HCT116 (cell line): ENCODE measurements at regions not wholly inside any gene's neighbourhood (a gene's known extent, or its start where the extent isn't known, plus 50 kb on each side); places are given as distances from the start of the nearest gene placed in this dataset.

ENCODE experiments used
- ATAC-seq: fragments of 200-7000 bp; cut with Tn5 transposase; 2 replicates; pipeline ENCODE4 v1.9.1; 2020; ENCODE audit warnings: mild to moderate bottlenecking, moderate library complexity
- BruUV-seq: library from RNA; stranded (reverse); fragments of 400-500 nt; replicated peaks from 2 replicates; lab custom pipeline; 2021; lab: Mats Ljungman, UMichigan
- CTCF ChIA-PET: fragments of 300-600 bp; sonication (Branson Sonifier 250); formaldehyde crosslinking; loops from one replicate; lab custom pipeline; 2021; ENCODE audit warnings: antibody characterized with exemption; lab: Charles Lee
- POLR2A ChIA-PET: fragments of 300-600, 350-600 bp; sonication (Branson Sonifier 250); formaldehyde crosslinking; loops from one replicate; lab custom pipeline; 2021; ENCODE audit warnings: antibody characterized with exemption; lab: Charles Lee
- RAD21 ChIA-PET, 2 experiments: fragments of 300-600 bp; sonication (Branson Sonifier 250); formaldehyde crosslinking; loops; one replicate each; lab custom pipeline; 2023; ENCODE audit warnings: low total read pairs in 2 of 2; ENCODE audit not compliant: uncharacterized antibody in 2 of 2, unreplicated experiment in 2 of 2, low non-redundant PET in 1 of 2; lab: Charles Lee
- DNase-seq: peaks from one replicate; pipeline ENCODE4 v3.0.0-alpha.2; 2010; ENCODE audit warnings: low read depth, low spot score
- H2AFZ ChIP-seq: fragments of 200-600 bp; shearing (Covaris generic), sonication (generic); 2 replicates; pipeline ENCODE4 v1.6.1; 2017; ENCODE audit warnings: low read depth, mixed run types, mixed read lengths, antibody characterized with exemption, low read length; ENCODE audit not compliant: poor library complexity, severe bottlenecking
- H3K27ac ChIP-seq: 2 replicates; pipeline ENCODE4 v1.5.1; 2012; ENCODE audit warnings: low read depth, low read length
- H3K27me3 ChIP-seq: fragments of 200-600 bp; sonication (generic); 2 replicates; pipeline ENCODE4 v1.6.1; 2016; ENCODE audit warnings: mixed run types, low read length, mixed read lengths; ENCODE audit not compliant: insufficient read depth
- H3K36me3 ChIP-seq, 2 experiments: fragments of 200-500 bp in 1 of 2; fragments of 200-600 bp in 1 of 2; sonication (Bioruptor generic) in 1 of 2; sonication (generic) in 1 of 2; 2 replicates each; pipeline versions ENCODE4 v1.5.1 to v1.6.1; 2014 to 2016; ENCODE audit warnings: low read length in 2 of 2, inconsistent platforms in 1 of 2, mixed read lengths in 1 of 2, mixed run types in 1 of 2; ENCODE audit not compliant: insufficient read depth in 2 of 2, control insufficient read depth in 1 of 2
- H3K4me1 ChIP-seq, 2 experiments: fragments of 200-600 bp in 1 of 2; sonication (generic) in 1 of 2; 2 replicates each; pipeline versions ENCODE4 v1.5.1 to v1.6.1; 2012 to 2017; ENCODE audit warnings: low read length in 2 of 2, inconsistent platforms in 1 of 2, mild to moderate bottlenecking in 1 of 2, mixed read lengths in 1 of 2, mixed run types in 1 of 2, moderate library complexity in 1 of 2; ENCODE audit not compliant: insufficient read depth in 2 of 2, control insufficient read depth in 1 of 2
- H3K4me2 ChIP-seq: fragments of 200-600 bp; sonication (generic); 2 replicates; pipeline ENCODE4 v1.6.1; 2017; ENCODE audit warnings: mixed run types, low read length, mixed read lengths
- H3K4me3 ChIP-seq, 2 experiments: fragments of 200-600 bp in 1 of 2; sonication (generic) in 1 of 2; replicated peaks in 1 of 2; 2 replicates each; pipeline ENCODE4 v1.5.1; 2011 to 2016; ENCODE audit warnings: low read length in 2 of 2, control low read depth in 1 of 2, low read depth in 1 of 2, mild to moderate bottlenecking in 1 of 2, mixed read lengths in 1 of 2, mixed run types in 1 of 2
- H3K79me2 ChIP-seq: fragments of 200-600 bp; sonication (generic); 2 replicates; pipeline ENCODE4 v1.6.1; 2017; ENCODE audit warnings: mild to moderate bottlenecking, mixed run types, low read length, moderate library complexity, mixed read lengths; ENCODE audit not compliant: insufficient read depth
- H3K9ac ChIP-seq: fragments of 200-600 bp; sonication (generic); 2 replicates; pipeline ENCODE4 v1.6.1; 2016; ENCODE audit warnings: low read length, mixed read lengths
- H3K9me2 ChIP-seq: fragments of 200-600 bp; sonication (generic), shearing (Covaris generic); 2 replicates; pipeline ENCODE4 v1.6.1; 2017; ENCODE audit warnings: mixed run types, mild to moderate bottlenecking, moderate library complexity; ENCODE audit not compliant: insufficient read depth
- H3K9me3 ChIP-seq, 2 experiments: fragments of 200-500 bp in 1 of 2; fragments of 200-600 bp in 1 of 2; sonication (Bioruptor generic) in 1 of 2; sonication (generic) in 1 of 2; 2 replicates each; pipeline ENCODE4 v1.6.1; 2014 to 2017; ENCODE audit warnings: low read length in 2 of 2, mixed read lengths in 2 of 2, inconsistent platforms in 1 of 2, low read depth in 1 of 2, mild to moderate bottlenecking in 1 of 2, mixed run types in 1 of 2, moderate library complexity in 1 of 2; ENCODE audit not compliant: control insufficient read depth in 1 of 2, insufficient read depth in 1 of 2
- H4K20me1 ChIP-seq: fragments of 200-600 bp; sonication (generic), shearing (Covaris generic); 2 replicates; pipeline ENCODE4 v1.6.1; 2017; ENCODE audit warnings: mixed run types, mild to moderate bottlenecking, moderate library complexity; ENCODE audit not compliant: insufficient read depth
- ATF3 ChIP-seq: IDR thresholded peaks from 2 replicates; pipeline ENCODE4 v1.6.1; 2012
- EGR1 ChIP-seq: IDR thresholded peaks from 2 replicates; pipeline ENCODE4 v1.6.1; 2012; ENCODE audit warnings: low read depth
- ELF1 ChIP-seq: IDR thresholded peaks from 2 replicates; pipeline ENCODE4 v1.6.1; 2012; ENCODE audit warnings: low read depth, borderline replicate concordance
- EZH2phosphoT487 ChIP-seq: fragments of 200-600 bp; IDR thresholded peaks from 2 replicates; pipeline ENCODE4 v1.6.1; 2018; ENCODE audit warnings: antibody characterized with exemption, borderline replicate concordance
- FOSL1 ChIP-seq: IDR thresholded peaks from 2 replicates; pipeline ENCODE4 v1.6.1; 2012; ENCODE audit warnings: low read depth
- MAX ChIP-seq: IDR thresholded peaks from 2 replicates; pipeline ENCODE4 v1.6.1; 2012
- POLR2AphosphoS5 ChIP-seq: IDR thresholded peaks from 2 replicates; pipeline ENCODE4 v1.6.1; 2011; ENCODE audit warnings: mild to moderate bottlenecking, low read depth, low read length, moderate library complexity
- RAD21 ChIP-seq: IDR thresholded peaks from 2 replicates; pipeline ENCODE4 v1.6.1; 2012; ENCODE audit warnings: low read depth, mild to moderate bottlenecking
- SIN3A ChIP-seq: IDR thresholded peaks from 2 replicates; pipeline ENCODE4 v1.6.1; 2012; ENCODE audit warnings: low read depth
- SP1 ChIP-seq: IDR thresholded peaks from 2 replicates; pipeline ENCODE4 v1.6.1; 2012; ENCODE audit warnings: low read depth
- SRF ChIP-seq: IDR thresholded peaks from 2 replicates; pipeline ENCODE4 v1.6.1; 2012; ENCODE audit warnings: low read depth
- TCF7L2 ChIP-seq: IDR thresholded peaks from 2 replicates; pipeline ENCODE4 v1.7.0; 2011; ENCODE audit warnings: borderline replicate concordance, inconsistent platforms; ENCODE audit not compliant: insufficient read depth, insufficient read length; ENCODE audit errors: extremely low read depth
- ZFX ChIP-seq: fragments of 450-650 bp; IDR thresholded peaks from 2 replicates; pipeline ENCODE4 v1.6.1; 2017
- intact Hi-C: fragments of 100-400 bp; cut with micrococcal nuclease; formaldehyde crosslinking; loops from 2 replicates; pipeline ENCODE4 v1.10.0; 2022
- TF ChIP-seq, protein P1 (sequence below), 3 experiments: fragments of 200-600 bp in 1 of 3; sonication (generic) in 1 of 3; IDR thresholded peaks in 2 of 3; conservative IDR thresholded peaks in 1 of 3; 2 replicates each; pipeline ENCODE4 v1.5.1; 2012 to 2017; ENCODE audit warnings: low read depth in 2 of 3, low read length in 2 of 3, antibody characterized with exemption in 1 of 3, borderline replicate concordance in 1 of 3, control low read depth in 1 of 3, mild to moderate bottlenecking in 1 of 3, mixed read lengths in 1 of 3, mixed run types in 1 of 3, moderate library complexity in 1 of 3; ENCODE audit not compliant: insufficient read depth in 1 of 3

GRCh38 chr4:44927399-44928380, 201.3 kb upstream of the GNPDA2 start:
- Histone ChIP-seq H3K9me3 (peaks cover 0 to 10% of the 10 kb centered on the region in 2 experiments; a peak in 1 of 4 replicates), H3K36me3 (no peaks in the 10 kb centered on the region), H3K27me3 (no peaks in the 10 kb centered on the region), H3K79me2 (no peaks in the 10 kb centered on the region), H3K9ac (no peak overlapping the region), H3K4me1 (no peaks in the 10 kb centered on the region), H2AFZ (no peak overlapping the region), H3K4me2 (no peak overlapping the region), H4K20me1 (no peaks in the 10 kb centered on the region), H3K4me3 (no peak overlapping the region), H3K27ac (no peak overlapping the region), H3K9me2 (no peaks in the 10 kb centered on the region)
- intact Hi-C loops, result no loop called here
- ChIA-PET POLR2A (no interaction called here), CTCF (no interaction called here), RAD21 (no interaction called here)
- ATAC-seq, result no peak
- peak; percentile 2 for DNase-seq
- TF ChIP-seq SIN3A (no peak), EZH2phosphoT487 (no peak), ATF3 (no peak), FOSL1 (no peak), EGR1 (no peak), RAD21 (peak; percentile 38; the same call in 1 of the 2 replicates), ZFX (no peak), SP1 (no peak), TCF7L2 (no peak), MAX (no peak), POLR2AphosphoS5 (no peak), ELF1 (no peak), SRF (no peak)
- TF ChIP-seq, protein P1, sequence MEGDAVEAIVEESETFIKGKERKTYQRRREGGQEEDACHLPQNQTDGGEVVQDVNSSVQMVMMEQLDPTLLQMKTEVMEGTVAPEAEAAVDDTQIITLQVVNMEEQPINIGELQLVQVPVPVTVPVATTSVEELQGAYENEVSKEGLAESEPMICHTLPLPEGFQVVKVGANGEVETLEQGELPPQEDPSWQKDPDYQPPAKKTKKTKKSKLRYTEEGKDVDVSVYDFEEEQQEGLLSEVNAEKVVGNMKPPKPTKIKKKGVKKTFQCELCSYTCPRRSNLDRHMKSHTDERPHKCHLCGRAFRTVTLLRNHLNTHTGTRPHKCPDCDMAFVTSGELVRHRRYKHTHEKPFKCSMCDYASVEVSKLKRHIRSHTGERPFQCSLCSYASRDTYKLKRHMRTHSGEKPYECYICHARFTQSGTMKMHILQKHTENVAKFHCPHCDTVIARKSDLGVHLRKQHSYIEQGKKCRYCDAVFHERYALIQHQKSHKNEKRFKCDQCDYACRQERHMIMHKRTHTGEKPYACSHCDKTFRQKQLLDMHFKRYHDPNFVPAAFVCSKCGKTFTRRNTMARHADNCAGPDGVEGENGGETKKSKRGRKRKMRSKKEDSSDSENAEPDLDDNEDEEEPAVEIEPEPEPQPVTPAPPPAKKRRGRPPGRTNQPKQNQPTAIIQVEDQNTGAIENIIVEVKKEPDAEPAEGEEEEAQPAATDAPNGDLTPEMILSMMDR (IDR thresholded peaks at IDR 0.05 in 2 of 3, conservative IDR thresholded peaks at IDR 0.05 in 1 of 3; ENCODE audit: borderline replicate concordance in 1 of 3, insufficient read depth in 1 of 3, low read depth in 2 of 3, low read length in 2 of 3), result peak; percentile 11 to 54 (median 40); a peak in 5 of 6 replicates
- no TSS peak for BruUV-seq
